Calu3 (cell line): ENCODE measurements at regions not wholly inside any gene's neighbourhood (a gene's known extent, or its start where the extent isn't known, plus 50 kb on each side); places are given as distances from the start of the nearest gene placed in this dataset.

ENCODE experiments used
- BruUV-seq: library from RNA; stranded (reverse); fragments of 400-500 nt; replicated peaks from 2 replicates; lab custom pipeline; 2021; lab: Mats Ljungman, UMichigan
- CTCF ChIA-PET: fragments of 300-600 bp; sonication (Branson Sonifier 250); formaldehyde crosslinking; loops from one replicate; lab custom pipeline; 2022; ENCODE audit warnings: antibody characterized with exemption; lab: Charles Lee
- DNase-seq: peaks from one replicate; pipeline ENCODE4 v3.0.0; 2022
- H3K27ac Mint-ChIP-seq: one replicate; pipeline ENCODE4 v1.8.0; 2022; ENCODE audit warnings: mixed read lengths; ENCODE audit not compliant: unreplicated experiment
- H3K27me3 Mint-ChIP-seq: one replicate; pipeline ENCODE4 v1.8.0; 2022; ENCODE audit warnings: mixed read lengths; ENCODE audit not compliant: unreplicated experiment
- H3K36me3 Mint-ChIP-seq: one replicate; pipeline ENCODE4 v1.8.0; 2022; ENCODE audit warnings: mild to moderate bottlenecking, moderate library complexity, mixed read lengths; ENCODE audit not compliant: insufficient read depth, unreplicated experiment
- H3K4me1 Mint-ChIP-seq: one replicate; pipeline ENCODE4 v1.8.0; 2022; ENCODE audit warnings: mild to moderate bottlenecking, low read depth, mixed read lengths; ENCODE audit not compliant: unreplicated experiment
- H3K4me3 Mint-ChIP-seq: one replicate; pipeline ENCODE4 v1.8.0; 2022; ENCODE audit warnings: mild to moderate bottlenecking, low read depth, moderate library complexity, mixed read lengths; ENCODE audit not compliant: unreplicated experiment
- H3K9me3 Mint-ChIP-seq: one replicate; pipeline ENCODE4 v1.8.0; 2022; ENCODE audit warnings: low read depth, mixed read lengths; ENCODE audit not compliant: unreplicated experiment
- intact Hi-C: fragments of 100-400 bp; cut with micrococcal nuclease; formaldehyde crosslinking; loops from one replicate; pipeline ENCODE4 v1.10.0; 2022; ENCODE audit not compliant: unreplicated experiment
- TF ChIP-seq, protein P1 (sequence below): fragments of 200-600 bp; IDR thresholded peaks from one replicate; pipeline ENCODE4 v1.8.0; 2022; ENCODE audit warnings: antibody characterized with exemption; ENCODE audit not compliant: unreplicated experiment

- Mint-ChIP-seq H3K4me1 (no peaks in the 10 kb centered on the region), H3K36me3 (no peaks in the 10 kb centered on the region), H3K27me3 (no peaks in the 10 kb centered on the region), H3K27ac (no peak overlapping the region), H3K9me3 (peaks cover 7% of the 10 kb centered on the region), H3K4me3 (no peak overlapping the region)
- CTCF ChIA-PET: no interaction called here
- DNase-seq: no peak
- intact Hi-C loops: no loop called here
- BruUV-seq: no TSS peak
- TF ChIP-seq, protein P1, sequence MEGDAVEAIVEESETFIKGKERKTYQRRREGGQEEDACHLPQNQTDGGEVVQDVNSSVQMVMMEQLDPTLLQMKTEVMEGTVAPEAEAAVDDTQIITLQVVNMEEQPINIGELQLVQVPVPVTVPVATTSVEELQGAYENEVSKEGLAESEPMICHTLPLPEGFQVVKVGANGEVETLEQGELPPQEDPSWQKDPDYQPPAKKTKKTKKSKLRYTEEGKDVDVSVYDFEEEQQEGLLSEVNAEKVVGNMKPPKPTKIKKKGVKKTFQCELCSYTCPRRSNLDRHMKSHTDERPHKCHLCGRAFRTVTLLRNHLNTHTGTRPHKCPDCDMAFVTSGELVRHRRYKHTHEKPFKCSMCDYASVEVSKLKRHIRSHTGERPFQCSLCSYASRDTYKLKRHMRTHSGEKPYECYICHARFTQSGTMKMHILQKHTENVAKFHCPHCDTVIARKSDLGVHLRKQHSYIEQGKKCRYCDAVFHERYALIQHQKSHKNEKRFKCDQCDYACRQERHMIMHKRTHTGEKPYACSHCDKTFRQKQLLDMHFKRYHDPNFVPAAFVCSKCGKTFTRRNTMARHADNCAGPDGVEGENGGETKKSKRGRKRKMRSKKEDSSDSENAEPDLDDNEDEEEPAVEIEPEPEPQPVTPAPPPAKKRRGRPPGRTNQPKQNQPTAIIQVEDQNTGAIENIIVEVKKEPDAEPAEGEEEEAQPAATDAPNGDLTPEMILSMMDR: no peak
These were observed 259.0 kb downstream of the MEX3B start for GRCh38 chr15:81786776-81787175.

DNA sequence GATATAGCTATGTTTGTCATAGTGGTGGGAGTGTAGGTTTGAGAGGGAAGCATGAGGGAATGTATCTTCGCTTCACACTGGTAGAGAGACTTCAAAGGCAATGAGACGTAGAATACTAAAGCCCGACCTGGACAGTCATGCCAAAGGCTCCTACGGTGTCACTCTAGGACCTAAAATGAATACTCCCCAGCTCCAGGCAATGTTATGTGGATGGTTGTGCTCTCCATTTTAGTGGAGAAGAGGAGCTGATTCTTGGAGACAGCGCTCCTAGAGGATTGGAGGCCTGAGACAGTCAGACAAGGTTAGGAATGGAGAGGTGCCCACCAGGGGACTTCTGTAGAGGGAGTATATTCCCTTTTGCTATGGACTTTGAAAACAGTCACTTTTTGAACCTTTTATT, 260.1 kb downstream of the MEX3B start:
- Mint-ChIP-seq H3K4me3 (no peak overlapping the region), H3K36me3 (no peaks in the 10 kb centered on the region), H3K9me3 (peaks cover 10% of the 10 kb centered on the region), H3K4me1 (no peaks in the 10 kb centered on the region), H3K27me3 (no peaks in the 10 kb centered on the region), H3K27ac (no peak overlapping the region)
- TF ChIP-seq, protein P1: no peak
- CTCF ChIA-PET: no interaction called here
- no TSS peak for BruUV-seq
- no peak for DNase-seq
- intact Hi-C loops: no loop called here

DNA sequence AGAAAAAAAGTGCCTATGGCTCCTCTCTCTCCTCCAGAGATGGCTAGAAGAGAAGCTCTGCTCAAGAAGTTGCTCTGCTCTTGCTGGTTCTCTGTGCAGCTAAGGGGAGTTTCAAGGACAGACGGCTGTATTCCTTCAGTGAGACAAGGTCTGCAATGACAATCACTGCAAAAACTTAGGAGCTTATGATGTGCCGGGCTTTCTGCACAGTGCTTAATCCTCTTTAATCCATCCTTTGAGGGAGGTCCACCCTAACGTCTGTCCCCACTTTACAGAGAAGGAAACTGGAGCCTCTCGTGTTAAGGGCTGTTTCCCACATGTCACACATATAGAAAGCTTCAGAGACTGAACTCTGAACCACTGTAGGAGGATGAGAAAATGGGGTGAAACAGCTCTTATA, 260.6 kb downstream of the MEX3B start:
- TF ChIP-seq, protein P1: no peak
- DNase-seq: no peak
- intact Hi-C loops: no loop called here
- H3K27ac Mint-ChIP-seq: no peak overlapping the region
- H3K36me3 Mint-ChIP-seq: no peaks in the 10 kb centered on the region
- peaks cover 10% of the 10 kb centered on the region for H3K9me3 Mint-ChIP-seq
- no peaks in the 10 kb centered on the region for H3K4me1 Mint-ChIP-seq
- no TSS peak for BruUV-seq
- no peaks in the 10 kb centered on the region for H3K27me3 Mint-ChIP-seq
- no peak overlapping the region for H3K4me3 Mint-ChIP-seq
- CTCF ChIA-PET: no interaction called here

DNA sequence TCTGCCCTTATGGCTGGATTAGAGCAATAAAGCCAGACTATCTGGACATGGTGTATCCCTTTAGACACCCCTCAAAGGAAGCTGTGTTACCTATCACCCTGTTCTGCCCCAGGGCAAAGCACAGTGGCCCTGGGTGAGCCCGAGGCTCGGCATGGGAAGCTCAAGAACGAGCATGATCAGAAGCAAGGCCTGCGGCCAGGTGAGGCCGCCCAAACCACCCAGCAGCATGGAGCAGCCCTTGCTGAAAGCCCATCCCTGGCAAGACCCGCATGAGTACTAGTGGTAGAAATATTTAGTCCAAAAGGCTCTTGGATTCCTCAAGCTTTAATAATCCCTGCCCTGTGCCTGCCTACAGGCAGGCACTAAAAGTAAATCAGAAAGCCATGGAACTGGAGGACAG, 261.1 kb downstream of the MEX3B start:
- no peaks in the 10 kb centered on the region for H3K27me3 Mint-ChIP-seq
- H3K36me3 Mint-ChIP-seq: no peaks in the 10 kb centered on the region
- CTCF ChIA-PET: no interaction called here
- peaks cover 10% of the 10 kb centered on the region for H3K9me3 Mint-ChIP-seq
- H3K4me3 Mint-ChIP-seq: no peak overlapping the region
- intact Hi-C loops: no loop called here
- no TSS peak for BruUV-seq
- DNase-seq: no peak
- TF ChIP-seq, protein P1: no peak
- H3K27ac Mint-ChIP-seq: no peak overlapping the region
- H3K4me1 Mint-ChIP-seq: no peaks in the 10 kb centered on the region
